AG04449 (cell line): ENCODE measurements at regions not wholly inside any gene's neighbourhood (a gene's known extent, or its start where the extent isn't known, plus 50 kb on each side); places are given as distances from the start of the nearest gene placed in this dataset.

Source experiments
- CTCF ChIA-PET: fragments of 350-600 bp; formaldehyde crosslinking; extraction: SDS; loops from one replicate; lab custom pipeline; 2021; ENCODE audit warnings: antibody characterized with exemption; lab: Yijun Ruan, JAX
- POLR2A ChIA-PET: fragments of 400-600, 350-600 bp; formaldehyde crosslinking; extraction: SDS; loops from one replicate; lab custom pipeline; 2020; ENCODE audit warnings: antibody characterized with exemption, inconsistent platforms; lab: Yijun Ruan, JAX
- DNase-seq: peaks from one replicate; pipeline ENCODE4 v3.0.0-alpha.2; 2010; ENCODE audit warnings: low read depth, low spot score
- H3K4me3 ChIP-seq: 2 replicates; pipeline ENCODE4 v1.5.1; 2011; ENCODE audit warnings: low read depth, mild to moderate bottlenecking, control low read depth, low read length
- CTCF ChIP-seq: IDR thresholded peaks from one replicate; pipeline ENCODE4 v1.5.1; 2011; ENCODE audit warnings: mild to moderate bottlenecking, moderate library complexity, low read length, control low read depth, inconsistent platforms; ENCODE audit not compliant: insufficient read depth; ENCODE audit errors: missing control alignments

GRCh38 chr5:117337064-117337749 lies 762.6 kb upstream of the SEMA6A start:
- no peak overlapping the region for H3K4me3 ChIP-seq
- no peak for TF ChIP-seq CTCF
- POLR2A ChIA-PET, result no interaction called here
- CTCF ChIA-PET, result no interaction called here
- no peak for DNase-seq

GRCh38 chr5:117336208-117336607 lies 761.6 kb upstream of the SEMA6A start:
- TF ChIP-seq CTCF, result no peak
- ChIA-PET CTCF (no interaction called here), POLR2A (no interaction called here)

GRCh38 chr5:117333011-117333410 lies 758.4 kb upstream of the SEMA6A start:
- ChIA-PET CTCF (no interaction called here), POLR2A (no interaction called here)
- no peak overlapping the region for H3K4me3 ChIP-seq
- TF ChIP-seq CTCF, result no peak
- no peak for DNase-seq

More at GRCh38 chr5:117336208-117336607, 761.6 kb upstream of the SEMA6A start:
- DNase-seq, result no peak
- H3K4me3 ChIP-seq, result no peak overlapping the region

- no peak overlapping the region for H3K4me3 ChIP-seq
- CTCF ChIA-PET, result no interaction called here
- no peak for DNase-seq
- POLR2A ChIA-PET, result no interaction called here
- TF ChIP-seq CTCF, result no peak
Observed at GRCh38 chr5:117332341-117332740, 757.7 kb upstream of the SEMA6A start.

GRCh38 chr5:117327511-117327910 lies 752.9 kb upstream of the SEMA6A start:
- DNase-seq, result no peak
- ChIA-PET CTCF (no interaction called here), POLR2A (no interaction called here)
- TF ChIP-seq CTCF, result no peak
- no peak overlapping the region for H3K4me3 ChIP-seq

- CTCF ChIA-PET, result no interaction called here
- no peak for DNase-seq
- no peak overlapping the region for H3K4me3 ChIP-seq
Observed at GRCh38 chr5:117326997-117327396, 752.4 kb upstream of the SEMA6A start.

More at GRCh38 chr5:117326997-117327396, 752.4 kb upstream of the SEMA6A start:
- TF ChIP-seq CTCF, result no peak
- POLR2A ChIA-PET, result no interaction called here
